Osteoblast (primary cell): ENCODE measurements at regions not wholly inside any gene's neighbourhood (a gene's known extent, or its start where the extent isn't known, plus 50 kb on each side); places are given as distances from the start of the nearest gene placed in this dataset.

Experiments used
- DNase-seq: peaks from one replicate; pipeline ENCODE4 v3.0.0; 2011; ENCODE audit warnings: low spot score, mixed read lengths; ENCODE audit not compliant: insufficient read length; ENCODE audit errors: missing footprints
- H2AFZ ChIP-seq: 2 replicates; pipeline ENCODE4 v1.6.0; 2011; ENCODE audit warnings: mild to moderate bottlenecking, low read length
- H3K27ac ChIP-seq: 2 replicates; pipeline ENCODE4 v1.5.1; 2011; ENCODE audit warnings: mild to moderate bottlenecking, low read depth, low read length, moderate library complexity
- H3K27me3 ChIP-seq: 2 replicates; pipeline ENCODE4 v1.6.0; 2012; ENCODE audit warnings: mild to moderate bottlenecking, control low read depth, inconsistent platforms, low read length, moderate library complexity; ENCODE audit not compliant: insufficient read depth
- H3K36me3 ChIP-seq: 2 replicates; pipeline ENCODE4 v1.5.1; 2011; ENCODE audit warnings: mild to moderate bottlenecking, low read length, control low read depth, moderate library complexity; ENCODE audit not compliant: insufficient read depth
- H3K4me1 ChIP-seq: 2 replicates; pipeline ENCODE4 v1.5.1; 2011; ENCODE audit warnings: mild to moderate bottlenecking, low read length, control low read depth, moderate library complexity; ENCODE audit not compliant: insufficient read depth
- H3K4me2 ChIP-seq: 2 replicates; pipeline ENCODE4 v1.6.0; 2011; ENCODE audit warnings: mild to moderate bottlenecking, low read length; ENCODE audit not compliant: insufficient read depth
- H3K4me3 ChIP-seq: fragments of 200-600 bp; sonication (generic); 3 replicates; pipeline ENCODE4 v1.5.1; 2012; ENCODE audit warnings: mild to moderate bottlenecking, low read length, inconsistent platforms; ENCODE audit not compliant: insufficient read depth
- H3K79me2 ChIP-seq: 2 replicates; pipeline ENCODE4 v1.6.0; 2012; ENCODE audit warnings: mild to moderate bottlenecking, low read length, control low read depth, inconsistent platforms; ENCODE audit not compliant: insufficient read depth
- H3K9me3 ChIP-seq: 2 replicates; pipeline ENCODE4 v1.5.1; 2011; ENCODE audit warnings: low read depth, low read length, control low read depth
- H4K20me1 ChIP-seq: 2 replicates; pipeline ENCODE4 v1.6.0; 2012; ENCODE audit warnings: mild to moderate bottlenecking, low read length, control low read depth; ENCODE audit not compliant: insufficient read depth
- CTCF ChIP-seq: IDR thresholded peaks from 2 replicates; pipeline ENCODE4 v1.5.1; 2011; ENCODE audit warnings: mild to moderate bottlenecking, low read depth, low read length, moderate library complexity; ENCODE audit errors: extremely low read depth

GRCh38 chr6:78593898-78594667 is 273.3 kb upstream of the IRAK1BP1 start:
- Histone ChIP-seq H3K9me3 (no peaks in the 10 kb centered on the region), H3K27ac (no peak overlapping the region), H3K27me3 (no peaks in the 10 kb centered on the region), H3K4me3 (no peak overlapping the region), H3K4me2 (no peak overlapping the region), H2AFZ (no peak overlapping the region), H3K36me3 (no peaks in the 10 kb centered on the region), H3K79me2 (no peaks in the 10 kb centered on the region), H4K20me1 (no peaks in the 10 kb centered on the region), H3K4me1 (peaks cover 12% of the 10 kb centered on the region)
- DNase-seq = no peak
- TF ChIP-seq CTCF = no peak

GRCh38 chr6:78594668-78595066 is 272.7 kb upstream of the IRAK1BP1 start:
- H3K4me3 ChIP-seq = no peak overlapping the region
- no peaks in the 10 kb centered on the region for H3K27me3 ChIP-seq
- no peaks in the 10 kb centered on the region for H4K20me1 ChIP-seq
- TF ChIP-seq CTCF = no peak
- H3K36me3 ChIP-seq = no peaks in the 10 kb centered on the region
- H2AFZ ChIP-seq = no peak overlapping the region
- H3K4me2 ChIP-seq = no peak overlapping the region
- H3K27ac ChIP-seq = no peak overlapping the region
- no peak for DNase-seq
- peaks cover 17% of the 10 kb centered on the region for H3K4me1 ChIP-seq
- H3K9me3 ChIP-seq = no peaks in the 10 kb centered on the region
- H3K79me2 ChIP-seq = no peaks in the 10 kb centered on the region

- Histone ChIP-seq H3K36me3 (no peaks in the 10 kb centered on the region), H3K27me3 (no peaks in the 10 kb centered on the region), H3K4me1 (peaks cover 20% of the 10 kb centered on the region), H4K20me1 (no peaks in the 10 kb centered on the region), H3K4me3 (no peak overlapping the region), H3K9me3 (no peaks in the 10 kb centered on the region), H3K27ac (peak overlapping the region; percentile 54), H2AFZ (no peak overlapping the region), H3K4me2 (no peak overlapping the region), H3K79me2 (no peaks in the 10 kb centered on the region)
- TF ChIP-seq CTCF = no peak
- DNase-seq = no peak
Measured at GRCh38 chr6:78597966-78598365, 269.4 kb upstream of the IRAK1BP1 start.

GRCh38 chr6:78598966-78599365 is 268.4 kb upstream of the IRAK1BP1 start:
- Histone ChIP-seq H4K20me1 (no peaks in the 10 kb centered on the region), H3K4me3 (no peak overlapping the region), H3K4me1 (peaks cover 20% of the 10 kb centered on the region), H3K27ac (peak overlapping the region; percentile 2), H2AFZ (no peak overlapping the region), H3K36me3 (no peaks in the 10 kb centered on the region), H3K27me3 (no peaks in the 10 kb centered on the region), H3K79me2 (no peaks in the 10 kb centered on the region), H3K4me2 (peak overlapping the region; percentile 1), H3K9me3 (no peaks in the 10 kb centered on the region)
- peak; percentile 71 for DNase-seq
- no peak for TF ChIP-seq CTCF
